ENCODE measurements at regions not wholly inside any gene's neighbourhood (a gene's known extent, or its start where the extent isn't known, plus 50 kb on each side); places are given as distances from the start of the nearest gene placed in this dataset.

DNA sequence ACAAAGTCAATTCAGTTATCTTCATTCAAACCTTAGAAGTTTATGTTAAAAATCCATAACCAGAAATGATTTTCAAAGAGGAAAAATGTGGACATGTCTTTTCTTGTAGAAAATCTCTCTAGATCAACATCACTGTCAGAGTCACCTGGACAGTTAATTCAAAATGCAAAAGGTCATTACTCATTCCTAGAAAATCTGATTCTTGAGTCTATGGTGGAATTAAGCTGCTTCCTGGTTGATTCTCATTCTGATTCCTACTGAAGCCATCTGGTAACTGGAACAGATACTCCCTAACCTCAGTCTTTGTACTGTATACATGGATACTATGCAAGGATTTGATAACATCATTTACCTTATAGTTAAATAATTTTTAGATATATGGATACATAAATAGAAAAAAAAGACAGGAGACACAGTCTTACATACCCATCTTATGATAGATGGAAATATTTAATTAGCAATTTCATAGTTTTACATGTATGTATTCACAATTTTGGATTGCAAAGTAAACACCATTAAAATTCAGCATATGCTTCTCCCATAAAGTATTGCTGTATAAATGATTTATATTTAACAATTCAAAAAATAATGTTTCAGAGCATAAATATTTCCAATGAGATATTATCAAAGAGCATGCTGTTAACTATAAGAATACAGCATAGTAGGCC, 693.2 kb upstream of the CCDC54 start:
- TF ChIP-seq, protein P1, sequence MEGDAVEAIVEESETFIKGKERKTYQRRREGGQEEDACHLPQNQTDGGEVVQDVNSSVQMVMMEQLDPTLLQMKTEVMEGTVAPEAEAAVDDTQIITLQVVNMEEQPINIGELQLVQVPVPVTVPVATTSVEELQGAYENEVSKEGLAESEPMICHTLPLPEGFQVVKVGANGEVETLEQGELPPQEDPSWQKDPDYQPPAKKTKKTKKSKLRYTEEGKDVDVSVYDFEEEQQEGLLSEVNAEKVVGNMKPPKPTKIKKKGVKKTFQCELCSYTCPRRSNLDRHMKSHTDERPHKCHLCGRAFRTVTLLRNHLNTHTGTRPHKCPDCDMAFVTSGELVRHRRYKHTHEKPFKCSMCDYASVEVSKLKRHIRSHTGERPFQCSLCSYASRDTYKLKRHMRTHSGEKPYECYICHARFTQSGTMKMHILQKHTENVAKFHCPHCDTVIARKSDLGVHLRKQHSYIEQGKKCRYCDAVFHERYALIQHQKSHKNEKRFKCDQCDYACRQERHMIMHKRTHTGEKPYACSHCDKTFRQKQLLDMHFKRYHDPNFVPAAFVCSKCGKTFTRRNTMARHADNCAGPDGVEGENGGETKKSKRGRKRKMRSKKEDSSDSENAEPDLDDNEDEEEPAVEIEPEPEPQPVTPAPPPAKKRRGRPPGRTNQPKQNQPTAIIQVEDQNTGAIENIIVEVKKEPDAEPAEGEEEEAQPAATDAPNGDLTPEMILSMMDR (IDR thresholded peaks at IDR 0.05), result no peak
- TF ChIP-seq POLR2A (IDR thresholded peaks at IDR 0.05), result no peak
- TF ChIP-seq EP300 (IDR thresholded peaks at IDR 0.05; ENCODE audit: low read depth), result no peak
- TF ChIP-seq POLR2AphosphoS5 (IDR thresholded peaks at IDR 0.05), result no peak

All from transverse colon (tissue), 4 donors.